H1 (cell line): ENCODE measurements at regions not wholly inside any gene's neighbourhood (a gene's known extent, or its start where the extent isn't known, plus 50 kb on each side); places are given as distances from the start of the nearest gene placed in this dataset.

Experiments
- FOSL1 ChIP-seq: IDR thresholded peaks from 2 replicates; pipeline ENCODE4 v1.6.1; 2011; ENCODE audit warnings: mild to moderate bottlenecking, low read depth, low read length, moderate library complexity; ENCODE audit not compliant: insufficient read depth
- JUN ChIP-seq: IDR thresholded peaks from 2 replicates; pipeline ENCODE4 v1.6.1; 2011; ENCODE audit warnings: low read depth, mild to moderate bottlenecking, improper control_type of control experiment, low read length
- POLR2AphosphoS5 ChIP-seq: IDR thresholded peaks from 2 replicates; pipeline ENCODE4 v1.6.1; 2011; ENCODE audit warnings: low read depth, low read length
- RAD21 ChIP-seq, 2 experiments: IDR thresholded peaks in 1 of 2; conservative IDR thresholded peaks in 1 of 2; 2 replicates each; pipeline ENCODE4 v1.6.1; 2011; ENCODE audit warnings: low read depth in 2 of 2, low read length in 2 of 2, improper control_type of control experiment in 1 of 2, inconsistent platforms in 1 of 2, mild to moderate bottlenecking in 1 of 2, moderate library complexity in 1 of 2
- TAF7 ChIP-seq: optimal IDR thresholded peaks from 2 replicates; pipeline ENCODE3; 2011; ENCODE audit warnings: low read depth, mild to moderate bottlenecking, inconsistent platforms, low read length, moderate library complexity, borderline replicate concordance
- TF ChIP-seq, protein P1 (sequence below): fragments of 300-600 bp; sonication (generic); IDR thresholded peaks from 2 replicates; pipeline ENCODE4 v1.7.1; 2012; ENCODE audit warnings: low read length, moderate library complexity, mild to moderate bottlenecking, inconsistent platforms; ENCODE audit not compliant: insufficient replicate concordance

DNA sequence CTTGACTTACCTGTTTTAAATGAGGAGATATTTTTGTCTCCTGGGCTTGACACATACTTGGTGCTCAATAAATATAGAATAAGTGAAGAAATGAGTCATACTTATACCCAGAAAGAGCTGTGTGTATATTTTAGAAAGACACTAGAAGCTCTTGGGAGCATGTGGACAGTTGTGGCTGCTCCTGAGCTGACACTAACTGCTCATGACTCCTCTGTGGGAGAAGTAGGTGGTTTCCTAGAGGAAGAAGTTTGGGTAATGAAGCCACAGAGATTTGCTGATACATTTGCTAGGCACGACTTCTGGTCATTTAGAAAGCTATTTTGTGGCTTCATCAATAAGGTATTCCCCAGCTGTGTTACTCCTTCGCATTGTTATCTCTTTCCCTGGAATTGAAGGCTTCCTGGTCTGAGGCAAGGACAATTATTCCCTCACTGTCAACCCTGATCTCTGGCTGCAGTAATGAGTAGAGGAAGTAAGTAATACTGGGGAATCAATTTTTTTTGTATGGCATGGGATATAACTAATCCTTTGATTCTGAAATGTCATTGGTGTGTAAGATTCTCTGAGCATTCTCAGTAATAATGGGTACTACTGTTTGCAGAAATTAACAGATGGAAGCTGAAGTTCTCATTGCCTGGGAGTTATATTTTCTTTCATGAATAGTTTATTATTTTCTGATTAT, 79.6 kb upstream of the DCBLD2 start (continued):
- TF ChIP-seq, protein P1, sequence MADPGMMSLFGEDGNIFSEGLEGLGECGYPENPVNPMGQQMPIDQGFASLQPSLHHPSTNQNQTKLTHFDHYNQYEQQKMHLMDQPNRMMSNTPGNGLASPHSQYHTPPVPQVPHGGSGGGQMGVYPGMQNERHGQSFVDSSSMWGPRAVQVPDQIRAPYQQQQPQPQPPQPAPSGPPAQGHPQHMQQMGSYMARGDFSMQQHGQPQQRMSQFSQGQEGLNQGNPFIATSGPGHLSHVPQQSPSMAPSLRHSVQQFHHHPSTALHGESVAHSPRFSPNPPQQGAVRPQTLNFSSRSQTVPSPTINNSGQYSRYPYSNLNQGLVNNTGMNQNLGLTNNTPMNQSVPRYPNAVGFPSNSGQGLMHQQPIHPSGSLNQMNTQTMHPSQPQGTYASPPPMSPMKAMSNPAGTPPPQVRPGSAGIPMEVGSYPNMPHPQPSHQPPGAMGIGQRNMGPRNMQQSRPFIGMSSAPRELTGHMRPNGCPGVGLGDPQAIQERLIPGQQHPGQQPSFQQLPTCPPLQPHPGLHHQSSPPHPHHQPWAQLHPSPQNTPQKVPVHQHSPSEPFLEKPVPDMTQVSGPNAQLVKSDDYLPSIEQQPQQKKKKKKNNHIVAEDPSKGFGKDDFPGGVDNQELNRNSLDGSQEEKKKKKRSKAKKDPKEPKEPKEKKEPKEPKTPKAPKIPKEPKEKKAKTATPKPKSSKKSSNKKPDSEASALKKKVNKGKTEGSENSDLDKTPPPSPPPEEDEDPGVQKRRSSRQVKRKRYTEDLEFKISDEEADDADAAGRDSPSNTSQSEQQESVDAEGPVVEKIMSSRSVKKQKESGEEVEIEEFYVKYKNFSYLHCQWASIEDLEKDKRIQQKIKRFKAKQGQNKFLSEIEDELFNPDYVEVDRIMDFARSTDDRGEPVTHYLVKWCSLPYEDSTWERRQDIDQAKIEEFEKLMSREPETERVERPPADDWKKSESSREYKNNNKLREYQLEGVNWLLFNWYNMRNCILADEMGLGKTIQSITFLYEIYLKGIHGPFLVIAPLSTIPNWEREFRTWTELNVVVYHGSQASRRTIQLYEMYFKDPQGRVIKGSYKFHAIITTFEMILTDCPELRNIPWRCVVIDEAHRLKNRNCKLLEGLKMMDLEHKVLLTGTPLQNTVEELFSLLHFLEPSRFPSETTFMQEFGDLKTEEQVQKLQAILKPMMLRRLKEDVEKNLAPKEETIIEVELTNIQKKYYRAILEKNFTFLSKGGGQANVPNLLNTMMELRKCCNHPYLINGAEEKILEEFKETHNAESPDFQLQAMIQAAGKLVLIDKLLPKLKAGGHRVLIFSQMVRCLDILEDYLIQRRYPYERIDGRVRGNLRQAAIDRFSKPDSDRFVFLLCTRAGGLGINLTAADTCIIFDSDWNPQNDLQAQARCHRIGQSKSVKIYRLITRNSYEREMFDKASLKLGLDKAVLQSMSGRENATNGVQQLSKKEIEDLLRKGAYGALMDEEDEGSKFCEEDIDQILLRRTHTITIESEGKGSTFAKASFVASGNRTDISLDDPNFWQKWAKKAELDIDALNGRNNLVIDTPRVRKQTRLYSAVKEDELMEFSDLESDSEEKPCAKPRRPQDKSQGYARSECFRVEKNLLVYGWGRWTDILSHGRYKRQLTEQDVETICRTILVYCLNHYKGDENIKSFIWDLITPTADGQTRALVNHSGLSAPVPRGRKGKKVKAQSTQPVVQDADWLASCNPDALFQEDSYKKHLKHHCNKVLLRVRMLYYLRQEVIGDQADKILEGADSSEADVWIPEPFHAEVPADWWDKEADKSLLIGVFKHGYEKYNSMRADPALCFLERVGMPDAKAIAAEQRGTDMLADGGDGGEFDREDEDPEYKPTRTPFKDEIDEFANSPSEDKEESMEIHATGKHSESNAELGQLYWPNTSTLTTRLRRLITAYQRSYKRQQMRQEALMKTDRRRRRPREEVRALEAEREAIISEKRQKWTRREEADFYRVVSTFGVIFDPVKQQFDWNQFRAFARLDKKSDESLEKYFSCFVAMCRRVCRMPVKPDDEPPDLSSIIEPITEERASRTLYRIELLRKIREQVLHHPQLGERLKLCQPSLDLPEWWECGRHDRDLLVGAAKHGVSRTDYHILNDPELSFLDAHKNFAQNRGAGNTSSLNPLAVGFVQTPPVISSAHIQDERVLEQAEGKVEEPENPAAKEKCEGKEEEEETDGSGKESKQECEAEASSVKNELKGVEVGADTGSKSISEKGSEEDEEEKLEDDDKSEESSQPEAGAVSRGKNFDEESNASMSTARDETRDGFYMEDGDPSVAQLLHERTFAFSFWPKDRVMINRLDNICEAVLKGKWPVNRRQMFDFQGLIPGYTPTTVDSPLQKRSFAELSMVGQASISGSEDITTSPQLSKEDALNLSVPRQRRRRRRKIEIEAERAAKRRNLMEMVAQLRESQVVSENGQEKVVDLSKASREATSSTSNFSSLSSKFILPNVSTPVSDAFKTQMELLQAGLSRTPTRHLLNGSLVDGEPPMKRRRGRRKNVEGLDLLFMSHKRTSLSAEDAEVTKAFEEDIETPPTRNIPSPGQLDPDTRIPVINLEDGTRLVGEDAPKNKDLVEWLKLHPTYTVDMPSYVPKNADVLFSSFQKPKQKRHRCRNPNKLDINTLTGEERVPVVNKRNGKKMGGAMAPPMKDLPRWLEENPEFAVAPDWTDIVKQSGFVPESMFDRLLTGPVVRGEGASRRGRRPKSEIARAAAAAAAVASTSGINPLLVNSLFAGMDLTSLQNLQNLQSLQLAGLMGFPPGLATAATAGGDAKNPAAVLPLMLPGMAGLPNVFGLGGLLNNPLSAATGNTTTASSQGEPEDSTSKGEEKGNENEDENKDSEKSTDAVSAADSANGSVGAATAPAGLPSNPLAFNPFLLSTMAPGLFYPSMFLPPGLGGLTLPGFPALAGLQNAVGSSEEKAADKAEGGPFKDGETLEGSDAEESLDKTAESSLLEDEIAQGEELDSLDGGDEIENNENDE = no peak
- no peak for TF ChIP-seq RAD21 (IDR thresholded peaks at IDR 0.05 in 1 of 2, conservative IDR thresholded peaks at IDR 0.05 in 1 of 2; ENCODE audit: low read depth in 2 of 2, low read length in 2 of 2)
- no peak for TF ChIP-seq POLR2AphosphoS5
- no peak for TF ChIP-seq FOSL1
- TF ChIP-seq JUN = no peak
- no peak for TF ChIP-seq TAF7
